ENCODE measurements at regions not wholly inside any gene's neighbourhood (a gene's known extent, or its start where the extent isn't known, plus 50 kb on each side); places are given as distances from the start of the nearest gene placed in this dataset.

DNA sequence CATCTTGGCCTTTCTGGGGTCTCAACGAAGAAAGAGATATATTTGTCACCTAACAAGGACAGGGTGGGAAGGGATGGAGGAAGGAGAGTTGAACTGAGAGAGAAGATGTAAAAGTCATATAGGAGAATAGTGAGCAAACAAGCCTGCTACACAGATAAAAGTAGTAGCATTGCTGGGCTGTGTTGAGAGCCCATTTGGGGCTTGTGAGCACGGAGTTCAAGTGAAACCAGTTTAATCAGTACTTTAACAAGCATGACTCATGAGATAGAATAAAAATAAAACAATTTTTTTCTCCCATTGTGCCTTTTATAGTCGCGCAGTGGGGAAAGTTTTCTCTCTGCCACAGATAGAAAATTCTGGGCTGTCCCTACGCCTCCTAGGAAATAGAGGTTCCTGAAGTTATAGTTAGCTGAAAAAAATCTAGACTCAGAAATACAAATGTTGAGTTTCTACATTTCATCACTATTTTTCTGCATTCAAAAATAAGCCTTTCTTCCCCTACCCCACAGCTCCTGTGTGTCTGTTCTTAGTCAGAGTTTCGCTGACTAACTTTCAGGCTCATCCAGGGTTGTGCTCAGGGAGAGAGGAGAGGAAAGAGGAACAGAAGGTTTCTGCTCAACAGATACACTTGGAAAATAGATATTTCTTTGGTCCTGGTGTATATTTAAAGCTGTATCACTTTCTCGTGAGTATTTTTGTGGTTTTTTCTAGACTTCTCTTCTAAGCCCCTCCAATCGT is 395.8 kb upstream of the ADAMTSL1 start:
- no peak for DNase-seq

DNA sequence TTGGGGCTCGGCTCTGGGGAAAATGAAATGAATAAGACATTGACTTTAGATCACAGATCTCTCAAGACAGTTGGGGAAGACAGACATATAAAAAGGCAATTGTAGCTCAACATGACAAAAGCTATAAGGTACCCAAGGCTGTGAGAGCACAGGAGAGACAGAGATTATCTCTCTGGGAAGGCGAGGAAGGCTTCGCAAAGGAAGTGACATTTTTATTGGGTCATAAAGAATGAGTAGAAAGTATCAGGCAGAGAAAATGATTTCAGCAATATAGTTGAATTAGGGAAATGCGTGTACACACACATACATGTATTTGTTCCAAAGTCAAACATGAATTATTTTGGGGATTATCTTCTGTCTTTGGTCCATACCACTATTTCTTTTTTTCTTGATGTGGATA is 381.8 kb upstream of the ADAMTSL1 start:
- no peak for DNase-seq

GRCh38 chr9:18106006-18106560 is 367.9 kb upstream of the ADAMTSL1 start:
- DNase-seq, result no peak

DNA sequence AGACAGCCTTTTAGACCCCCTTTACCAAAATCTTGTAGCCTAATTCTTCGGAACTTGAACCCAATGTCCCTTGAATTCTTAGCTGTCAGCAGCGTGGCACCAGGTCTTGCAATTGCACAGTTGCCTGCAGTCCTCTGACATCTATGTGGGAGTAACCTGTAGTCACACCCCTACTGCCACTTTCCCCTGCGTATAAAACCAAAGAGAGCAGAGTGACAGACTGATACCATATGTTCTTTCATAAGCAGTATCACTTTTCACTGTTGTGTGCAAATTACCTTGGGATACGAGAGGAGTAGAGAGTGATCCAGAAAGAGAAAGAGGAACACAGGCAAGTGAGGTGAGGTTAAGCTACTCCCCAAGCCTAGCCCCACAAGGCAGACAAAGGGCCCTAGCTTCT is 364.3 kb upstream of the ADAMTSL1 start:
- DNase-seq, result no peak

- no peak for DNase-seq
Measured at GRCh38 chr9:18111146-18111545, 362.8 kb upstream of the ADAMTSL1 start.

- DNase-seq, result no peak
Measured at GRCh38 chr9:18114559-18115475, 359.1 kb upstream of the ADAMTSL1 start.

- no peak for DNase-seq
Measured at GRCh38 chr9:18118268-18118667, 355.7 kb upstream of the ADAMTSL1 start.

GRCh38 chr9:18122171-18122570 is 351.8 kb upstream of the ADAMTSL1 start:
- DNase-seq, result no peak

DNA sequence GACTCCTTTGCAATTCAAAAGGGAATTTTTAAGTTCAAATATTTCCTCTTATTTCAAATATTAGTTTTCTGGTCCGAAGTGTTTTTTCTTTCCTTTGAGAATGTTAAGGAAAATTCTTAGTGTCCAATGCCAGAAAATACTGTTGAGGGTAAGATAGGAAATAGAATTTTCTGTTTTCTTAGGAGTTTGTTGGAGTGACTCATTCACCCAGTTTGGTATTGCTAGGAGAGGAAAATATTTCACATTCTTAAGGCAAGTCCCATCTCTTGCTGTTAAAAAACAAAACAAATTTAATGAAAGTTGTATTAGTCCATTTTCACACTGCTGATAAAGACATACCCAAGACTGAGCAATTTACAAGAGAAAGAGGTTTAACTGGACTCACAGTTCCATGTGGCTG is 349.2 kb upstream of the ADAMTSL1 start:
- no peak for DNase-seq

DNA sequence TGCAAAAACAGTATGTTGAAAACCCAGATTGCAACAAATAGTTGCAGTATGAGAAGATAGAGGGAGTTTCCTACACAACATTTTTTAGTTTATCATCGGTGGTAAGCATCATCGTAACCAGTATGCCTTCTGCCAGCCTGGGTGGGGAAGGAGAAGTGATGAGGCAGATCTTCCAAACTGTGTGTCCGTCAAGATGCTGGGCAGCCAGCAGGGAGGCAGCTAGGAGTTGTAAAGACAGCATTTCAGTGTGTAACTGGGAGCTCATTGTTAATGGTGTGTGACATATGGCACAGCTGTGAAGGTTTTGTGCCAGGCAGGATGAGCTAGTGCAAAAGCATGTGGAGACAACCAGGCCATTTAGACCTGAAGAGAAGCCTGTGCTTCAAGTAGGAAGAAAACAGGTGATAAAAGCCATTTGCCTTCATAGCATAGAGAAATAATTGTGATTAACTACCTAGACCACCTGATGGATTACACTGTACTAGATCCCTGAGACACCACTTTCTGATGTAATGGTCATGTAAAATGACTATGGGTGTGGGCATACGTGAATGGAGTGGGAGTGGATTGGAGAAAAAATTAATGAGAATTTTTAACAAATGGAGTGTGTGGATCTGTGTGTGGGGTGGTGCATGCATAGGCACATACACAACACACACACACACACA is 347.0 kb upstream of the ADAMTSL1 start:
- DNase-seq, result no peak

DNA sequence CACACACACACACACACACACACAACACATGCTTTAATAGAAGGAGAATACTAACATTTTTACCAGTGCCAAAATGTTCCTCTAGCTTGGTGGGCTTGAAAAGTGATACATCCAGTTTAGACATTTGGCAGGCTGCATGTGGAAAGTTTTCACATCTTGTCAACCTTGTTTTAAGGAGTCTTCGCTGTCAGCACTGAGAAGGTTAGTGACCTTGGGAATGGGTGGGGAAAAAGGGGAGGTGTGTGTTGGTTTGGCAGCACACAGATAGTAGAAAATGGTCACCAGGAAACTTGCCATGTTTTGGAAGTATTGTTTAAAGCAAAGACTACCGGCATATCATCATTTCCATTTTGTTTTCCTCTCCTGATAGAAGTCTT is 346.5 kb upstream of the ADAMTSL1 start:
- no peak for DNase-seq

DNA sequence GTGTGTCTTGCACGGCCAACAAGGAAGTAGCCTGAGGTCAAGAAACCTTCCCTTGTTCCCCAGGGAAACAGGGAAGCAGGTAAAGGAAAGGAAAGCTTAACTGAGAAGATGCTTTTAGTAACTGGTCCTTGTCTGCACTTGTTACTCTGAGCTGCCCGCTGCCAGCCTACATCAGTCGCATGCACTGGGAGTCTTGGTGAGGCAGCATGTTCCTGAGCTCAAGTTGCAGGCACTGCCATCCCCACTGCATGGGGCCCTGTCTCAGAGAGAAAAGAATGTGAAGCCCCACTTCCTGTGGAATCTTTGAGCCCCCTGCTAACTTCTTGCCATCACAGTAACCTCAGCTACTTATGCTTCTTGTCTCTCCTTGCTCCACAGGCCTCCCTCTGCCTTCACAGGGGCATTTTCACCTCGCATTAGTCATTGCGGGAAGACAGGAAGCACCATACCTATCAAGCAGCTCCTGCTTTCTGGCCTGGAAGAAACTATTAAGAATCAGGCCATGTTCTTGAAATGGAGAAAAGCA is 344.1 kb upstream of the ADAMTSL1 start:
- DNase-seq, result no peak

DNA sequence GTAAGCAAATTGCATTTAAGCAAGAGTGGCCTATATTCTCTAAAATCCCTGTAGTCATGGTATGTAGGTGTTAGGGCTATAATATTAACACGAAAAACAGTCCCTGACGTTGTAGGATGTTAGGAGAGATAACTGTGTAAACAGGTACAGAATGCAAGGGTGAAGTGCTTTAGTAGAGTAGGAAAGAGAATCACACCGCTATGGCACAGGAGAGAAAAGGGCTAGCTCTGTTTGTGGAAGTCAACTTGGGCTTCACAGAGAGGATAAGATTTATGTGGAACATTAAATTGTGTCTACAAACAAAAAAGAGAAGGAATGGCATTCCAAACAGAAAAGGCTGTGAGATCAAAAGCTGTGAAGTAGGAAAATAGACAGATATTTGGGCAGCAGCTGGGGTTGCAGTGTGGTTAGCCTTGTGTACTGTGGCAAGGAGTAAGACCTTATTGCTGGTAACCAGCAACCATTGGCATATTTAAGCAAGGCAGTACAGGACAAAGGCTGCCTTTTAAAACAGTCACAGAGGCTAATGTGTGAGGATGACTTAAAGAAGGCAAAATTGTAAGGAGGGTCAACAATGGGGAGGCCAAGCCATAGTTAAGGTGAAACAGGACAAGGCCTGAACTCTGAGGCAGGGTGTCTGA is 337.5 kb upstream of the ADAMTSL1 start:
- DNase-seq, result no peak

- DNase-seq, result no peak
Measured at GRCh38 chr9:18137815-18138214, 336.1 kb upstream of the ADAMTSL1 start.

- DNase-seq, result no peak
Measured at GRCh38 chr9:18138656-18139055, 335.3 kb upstream of the ADAMTSL1 start.

GRCh38 chr9:18141681-18142080 is 332.3 kb upstream of the ADAMTSL1 start:
- no peak for DNase-seq

- DNase-seq, result no peak
Measured at GRCh38 chr9:18143073-18143745, 330.7 kb upstream of the ADAMTSL1 start.

DNA sequence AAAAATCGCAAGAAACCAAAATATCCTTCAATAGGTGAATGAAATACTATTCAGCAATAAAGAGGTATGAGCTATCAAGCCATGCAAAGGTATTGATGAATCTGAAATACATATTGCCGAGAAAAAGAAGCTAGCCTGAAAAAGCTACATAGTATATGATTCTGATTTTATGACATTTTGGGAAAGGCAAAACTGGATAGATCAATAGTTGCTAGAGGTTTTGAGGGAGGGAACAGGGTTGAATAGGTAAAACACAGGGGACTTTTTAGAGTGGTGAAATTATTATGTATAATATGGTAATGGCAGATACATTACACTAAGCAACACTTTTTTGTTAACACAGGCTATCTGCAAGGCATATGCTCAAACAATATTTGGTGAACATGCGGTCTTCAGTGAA is 327.6 kb upstream of the ADAMTSL1 start:
- no peak for DNase-seq

GRCh38 chr9:18149471-18150011 is 324.4 kb upstream of the ADAMTSL1 start:
- no peak for DNase-seq

GRCh38 chr9:18154661-18155060 is 319.3 kb upstream of the ADAMTSL1 start:
- no peak for DNase-seq

GRCh38 chr9:18159254-18159653 is 314.7 kb upstream of the ADAMTSL1 start:
- DNase-seq, result no peak

DNA sequence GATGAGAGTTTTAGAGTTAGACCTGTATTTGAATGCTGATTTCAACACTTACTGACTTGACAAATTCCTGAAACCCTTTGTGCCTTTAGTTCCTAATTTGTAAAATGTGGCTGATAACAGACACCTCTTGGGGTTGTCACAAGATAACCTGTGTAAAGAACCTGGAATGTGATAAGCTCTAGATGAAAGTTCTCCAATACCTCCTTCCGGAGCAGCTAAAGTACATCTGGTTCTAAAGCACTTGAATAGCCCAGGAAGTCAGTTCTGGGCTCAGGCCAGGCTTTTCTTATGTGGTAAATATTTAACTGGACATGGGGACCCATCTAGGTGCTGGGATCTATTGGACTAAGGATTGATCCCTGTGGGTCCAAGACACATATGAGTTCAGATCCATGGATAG is 310.8 kb upstream of the ADAMTSL1 start:
- no peak for DNase-seq

Data from activated effector memory CD4-positive, alpha-beta T cell treated with Interleukin-2 at 50 U/mL for 16 hours (primary cell).